ENCODE measurements at regions not wholly inside any gene's neighbourhood (a gene's known extent, or its start where the extent isn't known, plus 50 kb on each side); places are given as distances from the start of the nearest gene placed in this dataset.

- H3K4me1 ChIP-seq (ENCODE audit: low read depth, poor library complexity, severe bottlenecking) = no peaks in the 10 kb centered on the region
- no peak overlapping the region for H3K9ac ChIP-seq
- H2AFZ ChIP-seq (ENCODE audit: low read depth) = no peak overlapping the region
- H3K4me2 ChIP-seq = no peak overlapping the region
- no peak overlapping the region for H3K4me3 ChIP-seq (IDR thresholded peaks at IDR 0.05; ENCODE audit: insufficient read depth, low read depth, low read length)
- no peaks in the 10 kb centered on the region for H3K36me3 ChIP-seq (ENCODE audit: insufficient read depth)
- no peak overlapping the region for H3K27ac ChIP-seq
- no peak for TF ChIP-seq CTCF (conservative IDR thresholded peaks at IDR 0.05; ENCODE audit: low read depth, low read length)
- no peaks in the 10 kb centered on the region for H3K79me2 ChIP-seq (ENCODE audit: insufficient read depth, low read depth)
- no peaks in the 10 kb centered on the region for H4K20me1 ChIP-seq (ENCODE audit: insufficient read depth)
- no peaks in the 10 kb centered on the region for H3K27me3 ChIP-seq (ENCODE audit: insufficient read depth, low read depth)
Measured at GRCh38 chr21:38206646-38207045, 50.1 kb upstream of the KCNJ15 start.

All from KMS-11 (cell line).